GM10266 (cell line): ENCODE measurements at regions not wholly inside any gene's neighbourhood (a gene's known extent, or its start where the extent isn't known, plus 50 kb on each side); places are given as distances from the start of the nearest gene placed in this dataset.

Experiments
- DNase-seq: peaks from one replicate; pipeline ENCODE4 v3.0.0; 2012; ENCODE audit errors: extremely low spot score
- CTCF ChIP-seq: IDR thresholded peaks from 2 replicates; pipeline ENCODE4 v1.5.1; 2012; ENCODE audit warnings: mild to moderate bottlenecking, low read depth; ENCODE audit not compliant: control insufficient read depth, insufficient read depth; ENCODE audit errors: missing control alignments

GRCh38 chr9:90995516-90995915 lies 193.9 kb downstream of the SYK start:
- TF ChIP-seq CTCF = no peak
- DNase-seq = no peak

GRCh38 chr9:90996154-90997065 lies 194.8 kb downstream of the SYK start:
- TF ChIP-seq CTCF = no peak
- DNase-seq = no peak

GRCh38 chr9:90998573-90998972 lies 197.0 kb downstream of the SYK start:
- TF ChIP-seq CTCF = no peak

DNA sequence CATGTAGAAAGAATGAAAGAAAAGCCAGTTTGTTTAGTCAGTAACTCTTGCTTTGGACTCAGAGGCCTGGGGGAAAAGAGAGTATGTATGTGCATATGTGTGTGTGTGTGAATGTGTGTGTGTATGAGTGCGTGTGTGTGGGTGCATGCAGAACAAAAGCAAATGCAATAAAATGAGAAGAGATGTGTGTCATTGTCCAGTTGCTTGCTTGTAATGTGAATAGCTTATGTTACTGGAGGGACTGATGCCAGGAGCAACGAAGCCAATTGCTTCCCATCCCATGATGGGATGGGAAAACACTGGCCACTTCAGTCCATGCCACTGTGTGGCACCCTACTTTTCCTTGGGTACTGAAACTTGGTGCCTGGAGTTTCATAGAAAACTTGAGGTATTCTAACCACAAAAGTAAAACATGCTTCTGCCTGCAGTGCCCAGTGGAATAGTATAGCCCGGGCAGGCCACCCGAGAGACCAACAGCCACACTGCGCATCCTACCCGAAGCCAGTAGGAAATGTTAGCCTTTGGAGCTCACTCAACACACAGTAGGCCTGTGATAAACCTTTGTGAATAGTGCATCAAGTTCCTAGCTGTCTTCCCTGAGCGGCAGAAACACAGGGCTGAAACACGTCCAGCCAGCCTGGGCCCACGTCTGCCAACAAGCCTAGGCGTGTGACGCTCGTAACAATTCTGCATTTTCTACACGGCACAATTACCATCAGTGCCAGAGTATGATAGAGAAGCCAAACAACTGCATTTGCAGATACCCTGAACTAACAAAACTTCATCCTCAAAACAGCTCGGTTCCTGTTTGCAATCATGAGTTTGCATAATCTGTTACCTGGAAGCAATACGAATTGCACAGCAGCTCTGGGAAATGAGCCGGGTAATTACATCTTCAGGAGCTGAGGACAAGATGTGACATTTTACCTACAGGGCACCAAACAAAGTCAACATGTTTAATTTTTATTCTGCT lies 198.1 kb downstream of the SYK start:
- no peak for TF ChIP-seq CTCF
- DNase-seq = no peak

More at GRCh38 chr9:90998573-90998972, 197.0 kb downstream of the SYK start:
- DNase-seq = no peak

DNA sequence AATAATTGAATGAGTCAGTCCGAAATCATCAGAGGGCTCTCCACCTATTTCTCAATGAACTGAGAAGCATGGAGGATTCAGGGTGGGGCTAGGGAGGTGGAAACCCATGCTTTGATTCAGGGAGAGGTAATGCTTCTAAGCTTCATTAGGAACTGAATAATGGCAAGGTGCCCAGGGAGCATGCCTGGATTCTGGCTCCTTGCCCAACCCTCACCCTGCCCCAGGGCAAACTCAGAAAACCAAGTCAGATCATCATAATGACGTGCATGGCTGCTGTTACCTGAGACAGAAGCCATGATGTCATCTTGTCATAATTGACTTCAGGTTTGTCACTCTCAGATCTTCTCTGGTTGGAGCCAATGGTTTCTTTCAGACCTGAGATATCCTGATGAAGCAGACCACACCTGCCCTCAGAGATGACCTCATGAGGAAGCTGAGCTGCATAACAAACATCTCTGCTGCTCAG lies 199.6 kb downstream of the SYK start:
- no peak for DNase-seq
- TF ChIP-seq CTCF = no peak

- no peak for TF ChIP-seq CTCF
- no peak for DNase-seq
These were observed 202.9 kb downstream of the SYK start for GRCh38 chr9:91004484-91004883.

DNA sequence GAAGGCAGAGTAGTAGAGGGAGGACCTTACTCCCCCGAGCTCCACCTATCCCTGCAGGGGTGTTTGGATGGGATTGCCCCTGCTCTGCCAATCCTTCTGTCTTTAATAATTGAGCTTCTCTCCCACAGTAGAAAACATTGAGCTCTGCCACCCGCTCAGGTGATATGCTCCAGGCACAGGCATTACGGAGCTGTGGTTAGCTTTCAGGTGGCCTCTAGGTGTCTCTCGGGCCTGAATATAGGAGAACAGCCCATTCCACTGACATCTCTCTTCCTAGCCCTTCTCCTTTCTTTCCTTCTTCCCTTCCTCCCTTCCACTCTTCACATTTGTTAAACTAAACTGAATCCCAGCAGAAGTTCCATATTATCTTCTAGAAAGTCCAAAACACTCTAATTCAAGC lies 203.4 kb downstream of the SYK start:
- TF ChIP-seq CTCF = no peak
- DNase-seq = no peak
